ENCODE measurements at regions not wholly inside any gene's neighbourhood (a gene's known extent, or its start where the extent isn't known, plus 50 kb on each side); places are given as distances from the start of the nearest gene placed in this dataset.

- TF ChIP-seq, protein P1, sequence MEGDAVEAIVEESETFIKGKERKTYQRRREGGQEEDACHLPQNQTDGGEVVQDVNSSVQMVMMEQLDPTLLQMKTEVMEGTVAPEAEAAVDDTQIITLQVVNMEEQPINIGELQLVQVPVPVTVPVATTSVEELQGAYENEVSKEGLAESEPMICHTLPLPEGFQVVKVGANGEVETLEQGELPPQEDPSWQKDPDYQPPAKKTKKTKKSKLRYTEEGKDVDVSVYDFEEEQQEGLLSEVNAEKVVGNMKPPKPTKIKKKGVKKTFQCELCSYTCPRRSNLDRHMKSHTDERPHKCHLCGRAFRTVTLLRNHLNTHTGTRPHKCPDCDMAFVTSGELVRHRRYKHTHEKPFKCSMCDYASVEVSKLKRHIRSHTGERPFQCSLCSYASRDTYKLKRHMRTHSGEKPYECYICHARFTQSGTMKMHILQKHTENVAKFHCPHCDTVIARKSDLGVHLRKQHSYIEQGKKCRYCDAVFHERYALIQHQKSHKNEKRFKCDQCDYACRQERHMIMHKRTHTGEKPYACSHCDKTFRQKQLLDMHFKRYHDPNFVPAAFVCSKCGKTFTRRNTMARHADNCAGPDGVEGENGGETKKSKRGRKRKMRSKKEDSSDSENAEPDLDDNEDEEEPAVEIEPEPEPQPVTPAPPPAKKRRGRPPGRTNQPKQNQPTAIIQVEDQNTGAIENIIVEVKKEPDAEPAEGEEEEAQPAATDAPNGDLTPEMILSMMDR (IDR thresholded peaks at IDR 0.05; ENCODE audit: insufficient read depth, low read length): no peak
- no peak for TF ChIP-seq REST (IDR thresholded peaks at IDR 0.05; ENCODE audit: insufficient replicate concordance, low read depth)
- TF ChIP-seq POLR2AphosphoS5 (IDR thresholded peaks at IDR 0.05; ENCODE audit: low read depth): no peak
- TF ChIP-seq SPI1 (IDR thresholded peaks at IDR 0.05; ENCODE audit: borderline replicate concordance, low read depth): no peak
Observed at GRCh38 chr6:27023664-27024063, 223.8 kb upstream of the PRSS16 start.

All from HL-60 (cell line).